ENCODE measurements at regions not wholly inside any gene's neighbourhood (a gene's known extent, or its start where the extent isn't known, plus 50 kb on each side); places are given as distances from the start of the nearest gene placed in this dataset.

DNA sequence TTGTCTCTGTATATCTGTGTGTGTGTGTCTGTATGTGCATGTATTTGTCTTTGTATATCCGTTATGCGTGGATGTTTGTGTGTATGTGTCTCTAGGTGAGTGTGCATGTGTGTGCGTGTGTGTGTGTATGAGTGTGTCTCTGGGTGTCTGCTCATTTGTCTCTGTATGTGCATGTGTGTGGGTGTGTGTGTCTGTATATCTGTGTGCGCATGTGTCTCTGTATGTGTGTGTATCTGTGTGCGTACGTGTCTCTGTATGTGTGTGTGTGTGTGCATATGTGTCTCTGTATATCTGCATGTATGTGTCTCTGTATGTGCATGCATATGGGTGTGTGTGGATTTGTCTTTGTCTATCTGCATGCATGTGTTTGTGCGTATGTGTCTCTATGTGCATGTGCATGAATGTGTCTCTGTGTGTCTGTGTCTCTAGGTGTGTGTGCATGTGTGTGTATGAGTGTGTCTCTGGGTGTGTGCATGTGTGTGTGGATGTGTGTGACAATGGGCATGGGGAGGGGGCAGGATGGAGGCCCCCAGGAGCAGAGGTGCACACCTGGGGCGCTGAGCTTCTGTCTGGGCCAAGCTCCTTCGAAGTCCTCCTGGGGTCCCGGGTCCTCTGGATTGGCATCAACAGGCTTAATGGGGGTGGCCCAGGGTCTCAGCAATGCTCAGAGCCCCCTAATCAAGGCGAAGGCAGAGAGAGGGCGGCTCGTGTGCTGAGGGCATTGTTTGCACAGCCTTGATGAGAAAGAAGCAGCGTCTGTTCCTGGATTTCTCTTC lies 373.4 kb upstream of the IRX4 start:
- TF ChIP-seq EZH2 (IDR thresholded peaks at IDR 0.05; ENCODE audit: low read length, unreplicated experiment) = no peak
- TF ChIP-seq CTCF (conservative IDR thresholded peaks at IDR 0.05; ENCODE audit: low read depth, low read length) = no peak
